GM23338 (cell line): ENCODE measurements at regions not wholly inside any gene's neighbourhood (a gene's known extent, or its start where the extent isn't known, plus 50 kb on each side); places are given as distances from the start of the nearest gene placed in this dataset.

Source experiments
- ATAC-seq: fragments of 200-7000 bp; cut with Tn5 transposase; 3 replicates; pipeline ENCODE4 v1.9.1; 2020
- DNase-seq: peaks from one replicate; pipeline ENCODE4 v3.0.0-alpha.2; 2015; ENCODE audit warnings: low spot score
- H2AFZ ChIP-seq: fragments of 200-600 bp; sonication (generic); 2 replicates; pipeline ENCODE4 v1.8.0; 2016; ENCODE audit warnings: antibody characterized with exemption, mild to moderate bottlenecking, moderate library complexity
- H3F3A ChIP-seq: fragments of 200-600 bp; sonication (generic); replicated peaks from 2 replicates; pipeline ENCODE4 v1.8.0; 2017; ENCODE audit warnings: antibody characterized with exemption, mixed run types, low read depth
- H3K27ac ChIP-seq: fragments of 200-600 bp; sonication (generic); 2 replicates; pipeline ENCODE4 v1.6.1; 2016; ENCODE audit warnings: low read depth
- H3K27me3 ChIP-seq: fragments of 200-600 bp; sonication (generic); 2 replicates; pipeline ENCODE4 v1.8.0; 2016; ENCODE audit warnings: mild to moderate bottlenecking, mixed run types, moderate library complexity; ENCODE audit not compliant: insufficient read depth
- H3K36me3 ChIP-seq: fragments of 200-600 bp; sonication (generic); 2 replicates; pipeline ENCODE4 v1.8.0; 2016; ENCODE audit warnings: mild to moderate bottlenecking; ENCODE audit not compliant: insufficient read depth
- H3K4me1 ChIP-seq: fragments of 200-600 bp; sonication (generic); 2 replicates; pipeline ENCODE4 v1.8.0; 2016; ENCODE audit warnings: mild to moderate bottlenecking, moderate library complexity; ENCODE audit not compliant: insufficient read depth
- H3K4me2 ChIP-seq: fragments of 200-600 bp; sonication (generic); 2 replicates; pipeline ENCODE4 v1.7.1; 2017; ENCODE audit warnings: mixed run types
- H3K4me3 ChIP-seq: fragments of 200-600 bp; sonication (generic); 2 replicates; pipeline ENCODE4 v1.6.1; 2016; ENCODE audit warnings: mixed run types
- H3K79me2 ChIP-seq: fragments of 200-600 bp; sonication (generic); replicated peaks from 2 replicates; pipeline ENCODE4 v1.8.0; 2017; ENCODE audit warnings: mild to moderate bottlenecking; ENCODE audit not compliant: insufficient read depth
- H3K9me2 ChIP-seq: fragments of 200-600 bp; sonication (generic); 2 replicates; pipeline ENCODE4 v1.8.0; 2017; ENCODE audit not compliant: insufficient read depth
- H4K20me1 ChIP-seq: fragments of 200-600 bp; sonication (generic); replicated peaks from 2 replicates; pipeline ENCODE4 v1.8.0; 2017; ENCODE audit warnings: mild to moderate bottlenecking; ENCODE audit not compliant: insufficient read depth
- H3K27ac Mint-ChIP-seq: 2 replicates; pipeline ENCODE4 v1.8.0; 2020; ENCODE audit warnings: inconsistent platforms, mild to moderate bottlenecking, moderate library complexity, mixed read lengths
- H3K27me3 Mint-ChIP-seq: 3 replicates; pipeline ENCODE4 v1.8.0; 2022; ENCODE audit warnings: low read depth, mild to moderate bottlenecking, moderate library complexity, mixed read lengths, inconsistent platforms; ENCODE audit not compliant: insufficient read depth, poor library complexity
- H3K36me3 Mint-ChIP-seq: 3 replicates; pipeline ENCODE4 v1.8.0; 2021; ENCODE audit warnings: low read depth, mild to moderate bottlenecking, inconsistent platforms, moderate library complexity, mixed read lengths
- H3K4me1 Mint-ChIP-seq: 3 replicates; pipeline ENCODE4 v1.8.0; 2020; ENCODE audit warnings: mild to moderate bottlenecking, inconsistent platforms, mixed read lengths
- H3K4me3 Mint-ChIP-seq: 3 replicates; pipeline ENCODE4 v1.8.0; 2021; ENCODE audit warnings: moderate library complexity, mild to moderate bottlenecking, inconsistent platforms, mixed read lengths
- H3K9me3 Mint-ChIP-seq: 3 replicates; pipeline ENCODE4 v1.8.0; 2020; ENCODE audit warnings: moderate library complexity, mild to moderate bottlenecking, inconsistent platforms, mixed read lengths
- CREB1 ChIP-seq: fragments of 250-450 bp; sonication (Bioruptor Pico); IDR thresholded peaks from 2 replicates; pipeline ENCODE4 v1.5.0; 2020; ENCODE audit warnings: low read depth, mild to moderate bottlenecking, moderate library complexity
- CTCF ChIP-seq, 2 experiments: fragments of 200-600 bp in 1 of 2; sonication (generic) in 1 of 2; conservative IDR thresholded peaks; 2 replicates each; pipeline versions ENCODE4 v1.5.1 to v1.6.1; 2016 to 2017; ENCODE audit warnings: antibody characterized with exemption in 2 of 2, low read depth in 2 of 2, mild to moderate bottlenecking in 2 of 2, moderate library complexity in 1 of 2
- EZH2phosphoT487 ChIP-seq: fragments of 200-600 bp; sonication (generic); IDR thresholded peaks from one replicate; pipeline ENCODE4 v1.8.1; 2018; ENCODE audit warnings: antibody characterized with exemption; ENCODE audit not compliant: unreplicated experiment
- JUNB ChIP-seq: IDR thresholded peaks from one replicate; pipeline ENCODE4 v1.6.1; 2016; ENCODE audit warnings: antibody characterized with exemption; ENCODE audit not compliant: unreplicated experiment
- REST ChIP-seq: IDR thresholded peaks from one replicate; pipeline ENCODE4 v1.6.1; 2018; ENCODE audit warnings: antibody characterized with exemption; ENCODE audit not compliant: unreplicated experiment
- STAT1 ChIP-seq: IDR thresholded peaks from one replicate; pipeline ENCODE4 v1.6.1; 2016; ENCODE audit warnings: antibody characterized with exemption; ENCODE audit not compliant: unreplicated experiment
- ZNF331 ChIP-seq: fragments of 250-450 bp; sonication (Bioruptor Pico); IDR thresholded peaks from 2 replicates; pipeline ENCODE4 v1.5.0; 2020; ENCODE audit warnings: low read depth, mild to moderate bottlenecking, moderate library complexity

DNA sequence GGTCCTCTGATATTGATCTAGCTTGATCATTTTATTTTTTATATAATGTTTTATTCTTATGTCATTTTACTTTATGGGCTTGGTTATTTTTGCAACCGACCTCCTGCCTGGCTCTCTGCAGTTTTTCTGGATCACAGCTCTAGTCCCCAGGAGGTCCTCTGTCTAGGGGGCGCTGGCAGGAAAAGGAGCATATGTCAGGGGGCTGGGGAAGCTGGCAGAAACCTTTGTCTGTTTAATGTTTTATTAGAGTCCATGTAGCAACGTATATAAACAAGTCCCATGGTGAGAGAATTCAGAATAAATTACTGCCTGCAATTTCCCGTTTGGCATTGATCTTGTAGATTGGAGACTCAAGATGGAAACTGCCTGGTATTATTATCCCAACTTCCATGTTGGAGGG is 133.5 kb upstream of the ZBED5 start:
- H3K9me3 Mint-ChIP-seq: peaks cover 8% of the 10 kb centered on the region; the same call in 2 of the 3 replicates
- H3K27me3 Mint-ChIP-seq: peaks cover 7% of the 10 kb centered on the region
- Histone ChIP-seq H3K9me2 (no peaks in the 10 kb centered on the region), H3K27me3 (no peaks in the 10 kb centered on the region), H3F3A (no peaks in the 10 kb centered on the region), H3K27ac (no peak overlapping the region), H2AFZ (no peak overlapping the region), H4K20me1 (no peaks in the 10 kb centered on the region), H3K4me1 (no peaks in the 10 kb centered on the region), H3K4me2 (no peak overlapping the region), H3K36me3 (no peaks in the 10 kb centered on the region), H3K79me2 (no peaks in the 10 kb centered on the region), H3K4me3 (no peak overlapping the region)
- H3K4me3 Mint-ChIP-seq: no peak overlapping the region
- DNase-seq (no peak), ATAC-seq (no peak)
- H3K36me3 Mint-ChIP-seq: no peaks in the 10 kb centered on the region
- peaks cover 3% of the 10 kb centered on the region; the same call in 2 of the 3 replicates for H3K4me1 Mint-ChIP-seq
- no peak for TF ChIP-seq EZH2phosphoT487
- TF ChIP-seq CTCF (conservative IDR thresholded peaks at IDR 0.05; ENCODE audit: low read depth in 2 of 2): peak in 1 of 2 experiments; percentile 25; a peak in 2 of 4 replicates
- no peak overlapping the region for H3K27ac Mint-ChIP-seq

DNA sequence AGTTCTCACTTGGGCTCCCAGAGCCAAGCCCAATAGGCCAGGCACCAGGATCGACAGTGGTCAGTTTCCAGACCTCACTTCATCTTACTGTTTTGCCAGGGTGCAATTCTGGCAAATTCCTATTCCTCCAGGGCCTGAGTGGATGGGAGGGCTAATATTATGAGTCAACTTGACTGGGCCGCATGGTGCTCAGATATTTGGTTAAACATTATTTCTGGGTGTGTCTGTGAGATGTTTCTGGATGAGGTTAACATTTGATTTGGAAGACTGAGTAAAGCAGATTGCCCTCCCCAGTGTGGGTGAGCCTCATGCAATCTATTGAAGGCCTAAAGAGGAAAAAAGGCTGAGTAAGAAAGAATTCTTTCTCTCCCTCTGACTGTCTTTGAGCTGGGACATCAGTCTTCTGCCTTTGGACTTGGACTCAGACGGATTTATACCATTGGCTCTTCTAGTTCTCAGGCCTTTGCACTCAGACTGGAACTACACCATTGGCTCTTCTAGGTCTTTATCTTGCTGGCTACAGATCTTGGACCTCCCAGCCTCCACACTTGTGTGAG is 132.9 kb upstream of the ZBED5 start:
- H3K4me3 Mint-ChIP-seq: no peak overlapping the region
- no peaks in the 10 kb centered on the region for H3K27me3 ChIP-seq
- H3F3A ChIP-seq: no peaks in the 10 kb centered on the region
- no peaks in the 10 kb centered on the region for H3K36me3 Mint-ChIP-seq
- no peak overlapping the region for H3K27ac ChIP-seq
- H3K9me3 Mint-ChIP-seq: peaks cover 8% of the 10 kb centered on the region; the same call in 2 of the 3 replicates
- no peaks in the 10 kb centered on the region for H3K9me2 ChIP-seq
- H3K27ac Mint-ChIP-seq: no peak overlapping the region
- H3K4me1 Mint-ChIP-seq: peaks cover 3% of the 10 kb centered on the region; the same call in 2 of the 3 replicates
- no peak overlapping the region for H3K4me3 ChIP-seq
- no peak overlapping the region for H3K4me2 ChIP-seq
- no peaks in the 10 kb centered on the region for H3K36me3 ChIP-seq
- H4K20me1 ChIP-seq: no peaks in the 10 kb centered on the region
- no peaks in the 10 kb centered on the region for H3K79me2 ChIP-seq
- no peak overlapping the region for H2AFZ ChIP-seq
- ATAC-seq: no peak
- H3K4me1 ChIP-seq: no peaks in the 10 kb centered on the region
- DNase-seq: no peak
- H3K27me3 Mint-ChIP-seq: peaks cover 7% of the 10 kb centered on the region
- no peak for TF ChIP-seq JUNB
- TF ChIP-seq EZH2phosphoT487: no peak
- no peak for TF ChIP-seq ZNF331
- TF ChIP-seq REST: no peak
- TF ChIP-seq STAT1: no peak
- no peak for TF ChIP-seq CTCF (conservative IDR thresholded peaks at IDR 0.05; ENCODE audit: low read depth in 2 of 2)
- no peak for TF ChIP-seq CREB1 (CRISPR knock-in tag)
